ENCODE measurements at regions not wholly inside any gene's neighbourhood (a gene's known extent, or its start where the extent isn't known, plus 50 kb on each side); places are given as distances from the start of the nearest gene placed in this dataset.

GRCh38 chrX:88558421-88558820, 188.6 kb upstream of the CPXCR1 start:
- TF ChIP-seq POLR2AphosphoS5 (IDR thresholded peaks at IDR 0.05; ENCODE audit: low read depth): no peak
- TF ChIP-seq CTCF (conservative IDR thresholded peaks at IDR 0.05; ENCODE audit: low read depth in 2 of 2): no peak
- no peak for TF ChIP-seq ZNF114 (CRISPR knock-in tag; IDR thresholded peaks at IDR 0.05)
- TF ChIP-seq EZH2phosphoT487 (IDR thresholded peaks at IDR 0.05; ENCODE audit: unreplicated experiment): no peak

Data from GM23338 (cell line).